Stimulated activated CD4-positive, alpha-beta T cell treated with anti-CD3 and anti-CD28 coated beads, TNF-alpha, amount 100 ng/mL, for 1 hour (primary cell): ENCODE measurements at regions not wholly inside any gene's neighbourhood (a gene's known extent, or its start where the extent isn't known, plus 50 kb on each side); places are given as distances from the start of the nearest gene placed in this dataset.
A peak's percentile ranks its signal among the peaks of the same experiment; 100 is the strongest.

ENCODE experiments used
- DNase-seq, 3 donors: peaks; one replicate each; pipeline ENCODE4 v3.0.0-alpha.2; 2020; ENCODE audit warnings: low read depth in 3 of 3, low spot score in 1 of 3

DNA sequence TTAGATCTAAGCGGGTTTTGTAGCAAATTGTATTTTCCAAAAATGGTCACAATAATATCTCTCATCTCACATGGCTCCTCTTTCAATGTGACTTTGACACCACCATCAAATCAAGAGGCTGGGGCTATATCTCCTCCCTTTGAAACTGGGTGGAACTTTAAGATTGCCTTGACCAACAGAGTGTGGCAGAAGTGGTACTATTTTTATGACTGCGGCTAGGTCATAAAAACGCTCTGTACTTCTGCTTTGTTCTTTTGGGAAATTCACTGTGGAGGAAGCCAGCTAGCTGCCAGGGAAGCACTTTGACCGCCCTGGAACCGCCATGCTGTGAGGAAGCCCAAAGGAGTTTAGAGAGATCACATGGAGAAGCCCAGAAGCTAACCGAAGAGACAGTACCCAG, 50.7 kb upstream of the ACOT11 start:
- no peak for DNase-seq

DNA sequence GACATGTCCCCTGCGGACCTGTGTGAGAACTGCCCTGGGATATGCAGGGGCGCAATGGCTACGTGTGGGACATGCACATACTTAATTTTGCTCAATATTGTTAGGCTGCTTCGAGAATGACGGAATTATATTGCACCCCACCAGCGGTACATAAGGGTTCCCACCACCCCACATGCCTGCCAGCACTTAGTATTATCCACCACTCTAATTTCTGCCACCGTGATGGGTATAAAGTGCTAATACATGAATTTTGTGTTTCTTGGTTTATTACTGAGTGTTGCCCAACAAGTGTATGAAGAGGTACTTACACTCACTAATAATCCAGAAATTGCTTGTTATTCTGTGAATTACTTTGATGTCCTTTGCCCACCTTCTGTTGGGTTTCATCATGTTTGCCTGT, 52.1 kb upstream of the ACOT11 start:
- DNase-seq: no peak

DNA sequence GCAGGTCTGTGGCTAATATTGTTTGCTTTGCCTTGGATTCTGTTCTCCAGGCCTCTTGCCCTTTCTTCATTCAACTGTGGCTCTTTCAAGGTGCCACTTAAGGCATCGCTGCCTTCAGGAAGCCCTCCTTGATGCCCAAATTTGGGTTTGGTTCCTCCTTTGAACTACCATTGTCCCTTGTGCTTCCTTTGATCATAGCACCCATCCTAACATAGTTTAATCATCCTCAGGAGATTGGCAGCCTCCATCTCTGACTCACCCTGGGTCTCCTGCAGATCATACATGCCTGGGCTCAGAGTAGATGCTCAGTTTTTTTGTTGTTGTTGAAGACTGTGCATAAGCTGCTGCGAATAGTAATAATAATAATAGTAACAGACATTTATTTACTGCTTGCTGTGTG, 54.4 kb upstream of the ACOT11 start:
- no peak for DNase-seq

DNA sequence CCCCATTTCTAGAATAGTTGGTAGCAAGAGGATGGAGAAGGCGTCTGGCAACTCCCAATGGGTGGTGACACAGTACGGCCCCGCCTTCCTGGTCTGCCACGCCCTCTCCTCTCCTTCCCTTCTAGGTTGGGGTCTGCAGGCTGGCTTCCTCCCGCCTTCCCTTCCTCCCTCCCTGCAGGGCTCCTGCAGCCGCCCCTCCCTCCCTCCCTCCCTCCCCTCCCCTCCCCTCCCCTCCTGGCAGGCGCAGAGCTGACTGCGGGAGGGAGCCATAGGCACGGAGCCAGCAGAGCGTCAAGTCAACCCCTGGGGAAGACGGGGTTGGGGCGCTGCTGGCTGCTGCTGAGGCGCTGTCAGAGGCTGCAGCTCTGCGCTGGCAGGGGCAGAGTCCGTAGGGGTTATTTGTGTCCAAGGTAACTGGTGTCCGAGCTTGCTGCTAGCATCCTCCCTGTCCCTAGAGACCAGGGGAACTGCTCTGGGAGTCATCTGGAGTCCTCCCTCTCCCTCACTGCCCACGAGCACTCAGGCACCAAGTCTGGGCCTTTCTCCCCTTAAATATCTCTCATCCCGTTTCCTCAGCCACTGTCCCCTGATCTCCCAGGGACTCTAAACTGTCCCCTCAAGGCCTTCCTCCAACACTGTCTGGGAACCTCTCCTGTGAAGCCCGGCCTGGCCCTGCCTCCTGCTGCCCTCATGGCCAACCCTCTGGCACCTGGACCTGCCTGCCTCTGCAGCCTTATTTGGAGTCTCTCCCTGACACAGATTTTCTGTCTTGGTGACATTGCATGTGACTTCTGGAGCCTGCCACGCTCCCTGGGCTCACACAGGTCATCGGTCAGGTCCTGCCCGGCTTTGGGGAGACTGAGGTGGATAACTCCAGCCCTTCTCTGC, 57.4 kb upstream of the ACOT11 start:
- no peak for DNase-seq

DNA sequence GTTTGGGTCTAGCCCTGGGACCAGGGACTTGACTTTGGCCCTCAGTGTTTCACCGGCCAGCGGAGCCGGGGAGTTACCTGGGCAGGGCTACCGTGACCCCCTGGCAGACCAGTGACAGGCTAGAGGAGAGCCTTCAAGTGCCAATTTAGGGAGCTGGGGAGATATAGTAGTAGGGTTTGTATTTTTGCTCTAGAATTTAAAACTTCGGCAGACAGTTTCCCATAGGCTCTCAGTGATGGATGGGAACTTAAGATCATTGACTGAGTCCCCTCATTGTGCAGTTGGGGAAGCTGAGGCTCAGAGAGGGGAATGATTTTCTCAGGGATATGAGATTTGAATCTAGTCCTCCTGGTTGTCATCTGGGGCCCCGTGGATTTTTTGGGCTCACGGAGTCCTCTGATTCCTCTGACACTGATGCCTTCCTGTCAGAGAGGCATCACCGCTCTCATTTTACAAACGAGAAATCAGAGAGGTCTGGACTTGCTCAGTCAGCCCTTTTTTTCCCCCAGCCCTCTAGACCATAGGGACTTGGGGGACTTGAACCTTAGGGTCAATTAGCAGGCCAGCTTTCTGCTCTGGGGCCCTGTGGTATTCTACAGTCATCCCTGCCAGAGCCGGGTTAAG, 58.3 kb upstream of the ACOT11 start:
- no peak for DNase-seq

DNA sequence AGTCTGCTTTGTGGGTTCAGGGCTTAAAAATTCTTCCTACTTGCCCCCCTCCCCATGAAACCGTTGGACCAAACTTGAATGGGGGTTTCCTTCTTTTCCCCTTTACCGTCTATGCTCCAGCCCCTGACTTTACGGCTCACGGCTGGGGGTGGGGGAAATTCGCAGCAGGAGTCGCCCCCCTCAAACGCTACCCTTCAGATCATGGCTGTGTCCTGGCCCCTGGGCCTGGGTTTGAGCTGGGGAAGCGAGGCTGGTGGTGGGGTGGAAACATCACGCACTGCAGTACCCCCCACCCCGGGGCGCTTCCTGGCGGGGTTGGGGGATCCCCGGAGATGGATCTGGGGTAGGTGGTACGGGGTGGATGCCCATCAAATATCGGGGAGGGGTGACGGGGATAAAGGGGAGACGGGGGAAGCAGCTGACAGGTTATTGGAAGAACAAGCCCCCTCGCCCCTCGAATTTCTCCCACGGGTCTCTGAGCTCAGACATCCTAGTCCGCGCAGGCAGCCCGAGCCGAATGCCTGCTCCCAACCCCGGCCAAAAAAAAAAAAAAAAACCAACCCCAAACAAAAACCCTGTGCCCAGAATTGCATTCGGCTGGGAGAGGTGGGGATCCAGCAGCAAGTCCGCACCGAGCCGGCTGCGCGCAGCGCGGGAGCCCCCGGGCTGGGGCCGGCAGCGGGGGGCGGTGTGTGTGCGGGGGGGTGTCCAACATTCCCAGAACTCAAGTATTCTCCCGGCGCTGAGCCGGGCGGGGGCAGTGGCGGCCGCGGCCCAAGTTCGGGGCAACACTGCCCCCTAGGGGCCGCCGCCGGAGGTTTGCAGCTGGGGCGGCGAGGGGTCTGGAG, 59.0 kb upstream of the ACOT11 start:
- DNase-seq: peak in 2 of 3 donors; percentile 44 to 66

DNA sequence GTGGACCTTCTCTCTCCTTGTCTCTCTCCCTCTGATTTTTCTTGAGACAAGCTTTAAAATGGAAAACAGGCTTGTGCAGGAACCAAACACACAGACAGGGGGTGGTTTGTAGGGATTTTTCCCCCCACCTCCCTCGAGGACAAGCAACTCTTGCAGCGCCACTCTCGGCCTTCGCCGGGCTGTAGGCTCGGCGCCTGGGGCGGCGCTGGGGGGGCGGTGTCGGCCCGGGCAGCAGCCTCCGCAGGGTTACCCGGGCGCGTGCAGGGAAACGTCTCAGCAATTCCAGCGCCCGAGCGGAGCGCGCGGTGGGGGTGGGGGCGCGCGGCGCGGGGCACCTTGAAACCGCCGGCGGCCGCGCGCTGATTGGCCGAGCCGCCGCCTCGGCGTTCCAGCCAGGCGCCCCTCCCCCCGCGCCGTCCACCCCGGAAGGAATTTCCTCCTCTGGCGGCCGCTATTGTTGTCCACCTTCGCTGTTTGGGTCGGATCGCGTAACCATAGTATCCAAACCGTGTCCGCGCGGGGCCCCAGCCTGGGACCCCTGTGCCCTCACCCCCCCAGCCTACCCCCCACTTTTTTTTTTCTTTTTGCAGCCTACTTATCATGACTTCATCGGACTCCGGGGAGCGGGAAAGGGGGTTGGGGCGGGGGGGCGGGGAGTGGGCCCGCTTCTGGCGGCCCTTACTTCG, 59.8 kb upstream of the ACOT11 start:
- DNase-seq: peak; percentile 56 to 63 (median 59)

DNA sequence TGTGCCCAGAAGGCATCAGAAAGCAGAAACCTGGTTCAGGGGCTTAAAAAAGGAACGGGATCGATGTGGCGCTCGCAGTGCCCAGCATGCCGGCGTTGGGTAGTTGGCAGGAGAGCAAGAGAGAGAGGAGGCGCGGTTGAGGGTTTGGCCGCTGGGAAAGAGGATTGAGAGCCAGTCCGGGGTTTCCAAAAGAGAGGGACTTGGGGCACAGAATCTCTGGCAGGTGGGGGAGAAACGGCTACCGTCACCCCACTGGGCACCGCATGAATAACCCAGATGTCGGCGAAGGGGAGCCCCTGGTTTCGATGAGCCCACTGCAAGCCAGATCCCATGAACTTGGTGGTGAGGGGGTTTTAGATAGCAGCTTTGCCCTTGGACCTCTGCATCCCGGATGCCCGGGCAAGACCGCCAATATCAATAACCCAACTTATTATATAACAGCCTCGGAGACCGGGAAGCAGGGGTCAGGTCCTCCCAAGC, 60.4 kb upstream of the ACOT11 start:
- DNase-seq: no peak

DNA sequence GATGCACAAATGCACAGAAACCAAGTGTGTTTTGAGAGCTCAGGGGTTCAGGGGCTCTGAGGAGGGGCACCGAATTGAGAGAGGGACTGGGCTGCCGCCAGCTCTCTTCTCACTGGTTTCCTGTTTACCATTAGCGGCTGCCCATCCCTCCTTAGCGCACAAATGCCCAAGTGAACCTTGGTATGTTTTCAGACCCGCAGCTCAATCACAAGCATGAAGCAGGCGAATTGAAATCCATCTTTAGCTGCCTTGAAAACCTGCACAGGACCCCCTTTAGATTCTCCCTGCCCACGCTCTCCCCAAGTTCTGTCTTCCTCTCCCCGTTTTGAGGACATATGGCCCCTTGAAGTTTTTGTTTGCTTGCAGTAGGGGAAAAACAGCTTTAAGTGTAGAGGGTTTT, 61.1 kb upstream of the ACOT11 start:
- no peak for DNase-seq

DNA sequence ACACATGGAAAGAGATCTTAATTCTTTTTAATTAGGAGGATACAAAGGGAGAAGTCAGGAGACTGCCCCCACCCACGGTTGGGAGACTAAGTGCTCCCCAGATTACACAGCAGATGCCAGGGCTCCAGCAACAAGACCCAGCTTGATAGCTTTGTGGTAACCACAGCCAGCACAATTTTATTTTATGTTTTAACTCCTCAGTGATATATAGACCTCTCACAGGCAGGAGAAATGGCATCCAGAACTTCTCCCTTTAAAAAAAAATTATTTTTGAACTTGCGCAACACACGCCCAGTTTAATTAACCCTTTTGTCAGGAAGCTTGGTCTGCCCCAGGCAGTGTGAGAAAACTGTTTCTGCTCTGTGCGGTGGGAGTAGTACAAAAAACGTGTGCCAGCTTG, 62.6 kb upstream of the ACOT11 start:
- no peak for DNase-seq

DNA sequence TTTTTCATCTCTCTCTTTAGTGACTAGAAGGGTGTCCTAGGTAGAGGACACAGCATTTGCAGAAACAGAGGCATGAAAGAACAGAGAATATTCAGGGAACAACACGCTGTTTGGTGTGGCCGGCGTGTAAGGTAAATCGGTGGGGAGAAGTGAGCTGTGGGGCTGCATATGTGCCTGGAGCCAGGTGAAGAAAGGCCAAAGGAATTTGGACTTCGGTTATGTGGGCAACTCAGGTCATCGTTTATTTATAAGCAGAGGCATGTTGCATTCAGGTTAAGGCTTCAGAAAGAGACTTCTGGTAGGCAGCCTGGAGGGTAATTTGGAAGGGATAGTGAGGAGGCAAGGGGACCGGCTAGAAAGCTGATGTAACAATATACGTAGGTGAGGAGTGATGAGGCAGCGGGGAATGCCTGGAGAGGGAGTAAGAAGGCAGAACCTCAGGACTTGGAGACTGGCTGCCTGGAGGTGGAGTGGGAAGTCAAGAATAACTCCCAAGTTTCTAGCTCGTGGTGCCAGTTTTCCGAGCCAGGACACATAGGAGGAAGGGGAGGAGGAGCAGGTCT, 64.1 kb upstream of the ACOT11 start:
- no peak for DNase-seq

DNA sequence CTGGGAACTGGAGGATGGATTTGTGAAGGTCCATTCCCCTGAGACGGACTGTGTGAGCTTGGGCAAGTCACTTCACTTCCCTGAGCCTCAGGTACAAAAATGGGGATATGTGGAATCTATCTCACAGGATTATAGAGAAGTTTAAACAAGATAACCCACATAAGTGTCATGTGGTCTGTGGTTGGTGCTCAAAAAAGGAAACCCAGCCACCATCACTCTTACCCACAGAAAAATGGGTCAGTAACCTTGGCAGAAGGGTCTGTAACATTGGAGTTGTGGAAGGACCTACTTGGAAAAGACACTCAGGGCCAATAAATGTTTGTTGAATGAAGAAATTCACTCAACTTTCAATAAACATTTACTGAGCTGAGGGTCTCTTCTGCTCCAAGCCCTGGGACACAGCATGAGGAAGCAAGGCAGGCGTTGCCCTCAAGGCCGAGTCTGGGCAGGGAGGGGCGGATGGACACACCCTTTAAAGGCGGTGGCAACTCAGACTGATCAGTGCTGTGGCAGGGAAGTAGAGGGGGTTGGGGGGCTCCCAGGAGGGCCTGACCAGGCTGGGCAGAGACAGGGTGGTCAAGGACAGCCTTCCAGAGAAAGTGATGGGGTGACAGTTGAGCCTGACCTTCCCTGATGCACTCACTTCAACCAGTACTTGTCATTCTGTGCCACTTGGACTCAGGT, 66.7 kb upstream of the ACOT11 start:
- DNase-seq: no peak

DNA sequence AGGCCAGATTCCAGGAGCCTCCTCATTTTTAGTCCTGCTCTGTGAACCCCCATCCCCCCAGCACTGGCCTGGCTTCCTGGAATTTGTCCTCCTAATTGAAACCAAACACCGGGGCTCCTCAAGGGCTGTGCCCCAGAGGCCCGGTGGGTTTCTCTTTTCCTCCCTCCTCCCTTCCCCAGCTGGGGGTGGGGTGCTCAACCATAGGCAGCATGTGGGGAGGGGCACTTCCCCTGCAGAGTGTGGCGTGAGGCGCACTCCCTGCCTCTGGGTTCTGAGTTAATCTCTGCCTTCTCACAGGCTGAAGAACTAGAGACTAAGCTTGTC, 67.5 kb upstream of the ACOT11 start:
- DNase-seq: no peak

DNA sequence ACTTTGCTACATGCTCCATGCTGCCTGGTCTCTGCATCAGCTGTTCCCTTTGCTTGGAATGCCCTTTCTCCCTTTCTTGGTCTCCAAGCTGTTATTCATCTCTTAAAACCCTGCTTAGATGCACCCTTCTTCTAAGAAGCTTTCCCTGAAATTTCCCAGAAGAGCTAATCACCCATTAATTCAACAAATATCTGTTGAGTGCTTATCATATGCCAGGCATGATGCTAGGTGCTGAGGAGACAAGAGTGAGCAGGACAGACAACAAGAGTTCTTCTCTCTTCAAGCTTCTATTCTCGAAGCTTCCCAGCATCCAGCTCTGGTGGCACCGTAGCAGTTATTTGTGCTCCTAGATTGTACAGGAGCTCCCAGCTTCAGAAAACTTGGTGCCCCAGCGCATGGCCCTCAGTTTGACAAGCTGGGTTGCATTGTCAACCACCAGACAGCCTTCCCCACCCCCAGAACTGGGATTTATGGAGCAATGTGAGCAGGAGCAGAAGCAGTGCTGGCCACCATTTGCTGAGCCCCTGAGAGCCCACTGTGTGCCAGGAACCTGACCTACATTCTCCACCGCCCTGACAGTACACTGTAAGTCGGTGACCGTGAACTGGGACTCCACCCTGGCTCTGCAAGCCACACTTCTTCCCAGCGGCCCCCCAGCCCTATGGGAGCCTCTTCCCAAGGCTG, 68.0 kb upstream of the ACOT11 start:
- DNase-seq: no peak

DNA sequence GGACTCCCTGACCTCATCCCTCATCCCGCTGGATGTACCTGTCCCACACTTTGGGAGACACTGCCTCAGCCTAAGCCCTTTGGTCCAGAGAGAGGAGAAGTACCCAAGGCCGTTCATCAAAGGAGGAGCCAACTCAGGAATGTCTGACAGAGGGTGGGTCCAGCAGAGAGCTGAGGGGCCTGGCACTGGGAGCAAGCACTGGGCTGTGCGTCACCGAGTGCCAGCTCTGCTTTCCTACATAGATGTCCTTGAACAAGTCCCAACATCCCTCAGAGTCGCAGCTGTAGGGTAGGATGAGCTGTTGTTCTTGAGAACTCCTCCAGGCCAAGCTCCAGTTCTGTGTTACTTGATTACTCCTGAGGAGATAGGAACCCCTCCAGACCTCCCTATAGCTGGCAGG, 68.8 kb upstream of the ACOT11 start:
- DNase-seq: no peak

DNA sequence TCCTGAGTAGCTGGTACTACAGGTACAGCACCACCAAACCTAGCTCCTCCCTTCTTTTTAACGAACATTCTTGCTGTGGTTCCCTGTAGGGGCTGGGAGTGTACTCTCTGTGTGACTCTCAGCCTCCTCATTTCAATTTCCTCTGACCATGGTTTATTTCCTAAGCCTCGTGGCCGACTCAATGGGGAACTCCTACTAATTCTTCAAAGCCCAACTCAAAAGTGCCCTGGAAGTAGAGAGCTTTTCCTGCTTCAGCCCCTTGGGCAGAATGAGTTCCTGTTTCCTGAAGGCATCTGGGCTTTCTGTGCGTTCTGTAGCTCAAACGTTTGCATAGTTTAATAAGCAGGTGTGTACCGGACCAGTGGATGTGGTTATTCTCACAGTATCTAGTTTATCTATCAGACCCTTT, 70.9 kb upstream of the ACOT11 start:
- DNase-seq: no peak

DNA sequence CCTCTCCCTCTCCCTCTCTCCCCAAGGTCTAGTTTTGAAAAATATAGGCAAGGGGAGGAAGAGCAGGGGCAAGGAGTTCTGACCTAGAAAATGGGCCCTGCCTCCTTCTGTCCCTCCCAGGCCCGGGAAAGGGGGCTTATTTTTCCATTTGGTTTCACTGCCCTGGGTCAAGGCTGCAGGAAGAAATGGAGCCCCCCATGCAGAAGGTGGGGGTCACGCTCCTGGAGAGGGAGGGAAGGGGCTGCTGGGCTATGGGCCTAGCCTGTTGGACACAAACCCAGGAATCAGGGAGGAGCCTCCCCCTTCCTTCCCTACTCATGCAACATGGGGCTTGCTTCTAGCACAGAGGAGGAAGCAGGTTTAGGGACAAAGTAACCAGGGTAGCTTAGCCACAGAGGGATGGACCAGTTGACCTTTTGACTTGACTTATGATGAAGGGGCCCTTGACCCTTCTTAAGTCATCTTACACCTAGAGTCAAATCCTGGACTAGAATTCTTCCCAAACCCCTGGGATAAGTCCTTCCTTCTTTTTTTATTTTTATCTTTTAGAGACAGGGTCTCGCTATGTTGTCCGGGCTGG, 70.4 kb upstream of the SSBP3 start:
- no peak for DNase-seq

DNA sequence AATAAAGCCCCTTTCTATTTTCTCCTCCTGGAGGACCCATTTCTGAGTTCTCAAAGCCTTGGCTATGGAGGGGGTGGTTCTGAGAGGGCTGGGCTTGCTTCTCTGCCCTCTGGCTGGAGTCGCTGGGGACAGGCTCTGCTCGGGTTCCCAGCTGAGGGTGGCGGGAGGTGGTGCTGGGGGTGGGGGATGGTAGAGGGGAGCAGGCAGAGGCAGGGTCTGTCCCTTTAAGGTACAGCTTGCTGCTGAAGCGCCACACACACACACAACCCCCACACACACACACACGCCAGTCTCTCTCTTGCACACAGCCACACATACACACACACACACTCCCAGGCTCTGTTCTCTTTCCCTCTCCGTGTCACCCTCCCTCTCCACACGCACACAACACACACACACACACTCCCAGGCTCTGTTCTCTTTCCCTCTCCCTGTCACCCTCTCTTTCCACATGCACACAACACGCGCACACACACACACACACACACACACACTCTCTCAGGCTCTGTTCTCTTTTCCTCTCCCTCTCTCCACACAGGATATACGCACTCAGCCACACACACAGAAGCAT, 69.8 kb upstream of the SSBP3 start:
- no peak for DNase-seq

DNA sequence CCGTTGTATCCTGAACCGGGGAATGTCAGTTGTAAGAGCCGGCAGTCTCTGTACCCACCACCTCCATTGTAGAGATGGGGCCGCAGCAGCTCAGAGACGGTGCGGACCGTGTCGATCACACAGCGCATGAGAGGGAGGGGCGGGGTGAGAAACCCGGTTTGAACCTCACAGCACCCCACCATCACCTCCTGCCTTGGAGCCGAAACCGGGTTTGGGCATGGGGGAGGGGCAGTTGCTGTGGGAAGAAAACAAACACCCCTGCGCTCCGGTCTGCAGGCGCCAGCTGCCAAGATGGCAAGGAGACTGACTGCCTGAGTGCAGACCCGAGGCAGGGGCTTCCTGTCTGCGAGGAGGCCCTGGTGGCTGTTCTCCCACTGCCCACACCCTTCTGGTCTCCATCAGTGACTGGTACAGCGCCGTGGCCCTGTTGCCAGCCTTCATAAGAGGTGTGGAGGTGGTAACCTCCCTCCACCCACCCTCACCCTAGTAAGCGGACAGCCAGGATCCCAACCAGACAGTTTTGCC, 69.2 kb upstream of the SSBP3 start:
- no peak for DNase-seq
